SW 1271 (cell line): ENCODE measurements at regions not wholly inside any gene's neighbourhood (a gene's known extent, or its start where the extent isn't known, plus 50 kb on each side); places are given as distances from the start of the nearest gene placed in this dataset.

Experiments
- DNase-seq, 2 experiments: peaks; one replicate each; lab custom pipeline; 2025; lab: John Stamatoyannopoulos, UW

DNA sequence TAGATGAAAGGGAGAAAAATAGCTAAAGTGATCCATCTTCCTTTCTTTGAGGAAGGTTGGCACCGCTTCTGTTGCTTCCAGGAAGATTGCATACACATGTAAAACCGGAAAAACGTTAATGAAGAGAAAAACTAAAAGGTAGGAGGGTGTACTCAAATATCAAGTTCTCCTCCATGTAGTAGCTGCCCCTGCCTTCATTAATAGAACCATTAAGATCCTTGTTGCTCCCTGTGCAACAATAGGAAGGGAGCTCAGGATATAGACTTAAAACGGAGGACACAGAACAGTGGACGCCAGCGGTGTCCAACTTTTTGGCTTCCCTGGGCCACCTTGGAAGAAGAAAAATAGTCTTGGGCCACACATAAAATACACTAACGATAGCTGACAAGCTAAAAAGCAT lies 118.9 kb downstream of the TMEM174 start:
- DNase-seq: no peak

DNA sequence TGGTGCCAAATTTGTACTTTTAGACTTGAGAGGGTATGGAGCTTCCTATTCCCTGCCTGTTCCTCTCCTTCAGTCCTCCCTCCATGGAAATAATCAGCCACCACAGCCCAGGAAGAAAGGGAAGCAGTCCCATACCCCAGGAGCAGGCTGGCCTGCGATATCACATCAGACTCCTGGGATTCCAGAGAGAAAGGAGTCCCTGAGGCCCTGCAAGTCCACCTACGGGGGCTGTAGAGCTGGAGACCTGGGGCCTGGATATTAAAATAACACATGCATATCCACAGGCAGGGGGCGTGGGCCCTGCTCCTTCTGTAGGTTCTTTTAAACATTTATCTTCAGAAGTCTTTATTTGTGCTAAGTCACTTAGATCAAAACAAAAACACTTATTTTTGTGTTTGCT lies 117.2 kb downstream of the TMEM174 start:
- DNase-seq: no peak

- no peak for DNase-seq
Measured at GRCh38 chr5:73288803-73289720, 116.1 kb downstream of the TMEM174 start.

GRCh38 chr5:73286896-73287295 lies 113.9 kb downstream of the TMEM174 start:
- DNase-seq: no peak

DNA sequence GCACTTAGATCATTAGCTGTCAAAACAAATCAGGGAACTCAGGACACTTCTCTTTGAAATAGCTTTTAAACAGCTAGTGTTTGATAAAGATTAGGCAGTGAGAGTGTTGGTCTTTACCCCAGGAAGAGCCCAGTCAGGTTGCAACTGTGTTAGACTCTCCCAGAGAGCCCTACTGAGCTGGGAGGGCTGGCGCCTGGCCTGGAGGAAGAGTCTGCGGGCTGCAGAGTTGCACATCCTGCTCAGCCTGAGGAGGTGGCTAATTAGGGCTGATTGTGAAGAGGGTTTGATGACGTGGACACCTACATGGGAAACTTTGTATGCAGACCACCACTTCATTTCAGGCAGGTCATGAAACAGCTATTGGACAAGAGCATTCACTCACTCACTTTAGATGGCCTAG lies 112.0 kb downstream of the TMEM174 start:
- DNase-seq: no peak

GRCh38 chr5:73284220-73284795 lies 111.3 kb downstream of the TMEM174 start:
- DNase-seq: no peak

DNA sequence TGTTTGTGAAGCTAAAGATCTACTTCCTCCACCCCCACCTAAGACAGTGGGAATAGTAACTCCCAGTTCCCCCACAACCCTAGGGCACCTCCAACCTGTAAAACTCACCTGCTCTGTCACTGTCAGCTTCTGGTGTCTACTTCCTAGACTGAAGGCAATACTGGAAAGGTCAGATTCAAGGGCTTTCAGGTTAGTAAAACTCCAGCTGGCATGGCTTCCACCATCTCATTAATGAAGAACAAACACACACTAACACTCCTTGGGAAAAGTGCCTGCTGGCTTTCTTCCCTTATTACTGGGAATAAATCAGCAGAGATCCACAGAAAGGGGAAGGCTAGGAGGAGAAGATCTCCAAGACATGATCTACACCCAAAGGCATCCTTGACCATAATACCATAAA lies 109.9 kb downstream of the TMEM174 start:
- no peak for DNase-seq

GRCh38 chr5:73282383-73282782 lies 109.4 kb downstream of the TMEM174 start:
- DNase-seq: no peak

GRCh38 chr5:73280821-73281746 lies 108.1 kb downstream of the TMEM174 start:
- DNase-seq: no peak

DNA sequence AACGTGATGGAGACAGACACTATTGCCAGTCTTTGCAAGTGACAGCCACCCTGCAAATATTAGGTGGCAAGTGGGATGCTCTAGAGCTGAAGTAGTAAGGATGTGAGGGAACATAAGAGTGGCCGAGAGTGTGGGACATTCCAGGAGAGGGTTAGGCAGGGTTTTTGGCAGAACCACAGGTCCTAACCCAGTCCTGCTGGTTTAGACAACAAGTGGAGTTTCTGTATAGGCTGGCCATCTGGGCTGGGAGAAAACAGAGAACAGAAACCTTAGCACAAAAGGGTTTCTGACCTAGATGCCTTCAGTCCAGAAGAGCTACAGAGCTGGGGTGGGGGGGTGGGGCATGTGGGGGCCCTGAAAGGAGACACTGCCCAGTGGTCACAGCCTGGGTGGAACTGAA lies 107.4 kb downstream of the TMEM174 start:
- DNase-seq: no peak

DNA sequence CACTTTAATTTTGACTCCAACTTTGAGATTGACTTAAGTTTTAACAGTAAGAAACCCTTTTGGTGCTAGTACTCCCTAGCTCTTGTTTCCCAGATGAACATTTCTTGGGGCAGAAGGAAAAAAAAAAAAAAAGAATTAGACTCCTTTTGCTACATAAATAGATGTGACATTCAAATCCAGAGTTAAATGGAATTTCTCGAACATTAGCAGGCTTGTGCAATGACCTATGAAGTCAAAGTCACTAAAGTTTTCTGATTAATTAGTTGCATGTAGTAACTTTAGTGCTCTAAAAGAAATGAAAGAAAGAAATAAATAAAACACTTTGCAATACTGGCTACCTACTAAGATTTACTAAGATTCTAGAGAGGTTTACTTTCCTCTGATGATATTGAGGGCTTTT lies 106.8 kb downstream of the TMEM174 start:
- no peak for DNase-seq

DNA sequence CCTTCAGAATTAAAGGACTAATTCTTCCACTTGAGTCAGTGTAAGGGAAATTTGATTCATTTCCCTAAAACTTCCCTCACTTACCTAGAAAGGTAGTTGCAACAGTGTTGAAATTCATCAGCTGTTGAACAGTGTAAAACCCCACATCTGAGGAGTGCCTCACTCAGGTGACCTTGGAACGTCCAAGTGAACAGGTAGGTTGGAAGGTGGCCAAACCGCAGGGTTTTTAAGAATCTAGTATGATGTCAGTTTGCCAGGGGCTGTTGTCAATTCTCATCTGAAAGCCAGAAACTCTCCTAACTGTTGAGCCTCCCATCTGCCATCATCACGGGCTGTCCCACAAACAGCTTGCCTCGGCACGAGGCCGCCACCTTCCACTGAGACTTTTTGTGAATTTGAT lies 105.7 kb downstream of the TMEM174 start:
- no peak for DNase-seq

- DNase-seq: no peak
Measured at GRCh38 chr5:73274881-73275663, 102.1 kb downstream of the TMEM174 start.

- DNase-seq: no peak
Measured at GRCh38 chr5:73274121-73274520, 101.1 kb downstream of the TMEM174 start.

DNA sequence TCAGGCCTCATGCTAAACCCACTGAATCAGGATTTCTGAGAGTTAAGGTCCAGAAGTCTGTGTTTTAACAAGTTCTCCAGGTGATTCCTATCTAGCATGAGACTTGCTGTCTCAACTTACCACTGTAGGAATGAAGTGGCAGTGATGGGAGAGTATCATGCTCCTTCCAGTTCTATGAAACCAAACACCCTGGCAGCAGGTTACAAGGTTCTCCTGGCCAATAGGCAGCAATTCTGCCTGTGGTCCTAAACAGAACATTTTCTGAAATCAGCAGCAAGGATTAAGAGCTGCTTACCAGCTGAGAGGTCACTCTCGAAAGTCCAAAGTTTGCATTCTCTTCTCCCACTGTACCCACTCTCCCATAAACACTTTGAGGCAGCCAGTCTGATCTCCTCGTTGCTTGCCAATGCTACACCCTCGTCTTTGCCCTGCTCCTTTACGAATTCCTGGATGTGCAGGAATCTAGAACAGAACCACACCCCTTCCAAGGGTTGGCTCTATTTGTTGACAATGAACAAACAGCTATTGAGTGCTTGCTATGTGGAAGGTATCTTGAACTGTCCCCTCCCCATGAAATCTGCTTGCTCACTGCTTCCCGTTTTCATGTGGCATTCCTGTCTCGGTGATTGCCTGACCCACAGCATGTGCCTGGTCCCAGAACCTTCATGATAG lies 100.5 kb downstream of the TMEM174 start:
- no peak for DNase-seq

DNA sequence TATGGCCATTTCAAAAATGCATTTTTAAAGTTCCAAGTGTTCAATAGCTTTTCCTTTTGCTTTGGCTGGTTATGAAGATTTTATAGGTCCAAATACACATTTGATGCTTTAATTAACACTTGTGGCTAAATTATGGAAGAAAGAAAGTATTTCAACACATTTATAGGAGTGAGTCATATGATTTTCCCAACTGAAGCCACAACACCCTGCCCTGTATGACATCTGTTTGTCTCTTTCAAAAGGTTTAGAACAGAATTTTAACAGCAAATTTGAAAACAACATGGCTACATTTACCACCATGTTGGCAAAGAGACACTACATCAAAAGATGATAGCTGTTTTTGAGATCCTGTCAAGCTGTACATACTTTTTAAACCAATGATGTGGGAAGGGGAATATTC lies 99.4 kb downstream of the TMEM174 start:
- no peak for DNase-seq

DNA sequence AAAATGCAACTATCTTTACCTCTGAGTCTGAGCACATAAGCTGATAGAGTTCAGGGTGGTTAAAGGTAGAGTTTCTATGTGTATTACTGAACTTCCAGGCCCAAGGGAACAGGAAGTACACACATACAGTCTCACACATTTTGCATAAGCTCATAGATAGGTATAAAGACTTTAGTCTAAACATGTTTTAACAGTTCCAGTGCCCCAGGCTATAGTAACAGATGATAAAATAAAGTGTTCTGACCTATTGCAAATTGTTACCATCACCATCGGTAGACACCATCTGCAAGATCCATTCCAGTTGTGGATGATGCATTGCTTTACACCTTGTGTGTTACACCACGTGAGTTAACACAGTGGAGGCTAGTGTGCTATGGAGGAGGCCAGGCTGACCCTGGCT lies 95.8 kb downstream of the TMEM174 start:
- DNase-seq: no peak

DNA sequence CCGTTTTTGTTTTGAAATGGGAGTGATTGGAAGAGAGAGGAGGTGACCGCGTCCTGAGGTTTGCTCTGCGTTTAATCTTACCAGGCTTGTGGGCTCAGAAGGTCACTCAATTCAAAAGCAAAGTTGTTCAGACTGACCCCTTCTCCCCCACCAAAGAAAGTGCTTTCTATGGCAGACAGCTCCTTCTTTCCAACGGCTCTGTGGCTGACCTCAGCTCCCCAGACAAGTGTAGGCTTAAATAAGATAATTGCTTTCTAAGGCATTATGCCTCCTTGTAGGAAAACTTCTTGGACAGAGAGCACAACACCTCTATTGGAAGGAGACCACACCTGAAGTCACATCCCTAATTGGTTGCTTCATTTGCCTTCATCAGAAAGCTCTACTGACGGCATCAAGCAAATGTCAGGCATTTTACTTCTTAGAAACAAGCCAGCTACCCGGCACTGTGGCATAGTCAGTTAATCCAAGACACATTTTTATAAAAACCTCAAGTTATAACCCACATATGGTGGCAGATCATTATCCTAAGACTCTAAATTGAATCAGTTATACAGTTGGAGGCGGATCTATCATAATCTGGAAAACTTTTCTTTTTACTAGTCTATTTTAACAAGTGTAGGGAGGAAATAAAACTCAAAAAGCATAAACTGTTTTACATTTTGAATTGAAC lies 94.9 kb downstream of the TMEM174 start:
- DNase-seq: no peak

GRCh38 chr5:73266925-73267765 lies 94.2 kb downstream of the TMEM174 start:
- no peak for DNase-seq
